Lung microvascular endothelial cell (primary cell): ENCODE measurements at regions not wholly inside any gene's neighbourhood (a gene's known extent, or its start where the extent isn't known, plus 50 kb on each side); places are given as distances from the start of the nearest gene placed in this dataset.
"Not testable (repeated sequence)": the region's sequence is repeated elsewhere in the genome, so short reads cannot be mapped to it uniquely, and the experiment has no call there.

ENCODE experiments used
- DNase-seq, 2 donors: peaks; one replicate each; pipeline versions ENCODE4 v3.0.0 to v3.0.0-alpha.2; 2010; ENCODE audit warnings: low read depth in 2 of 2

DNA sequence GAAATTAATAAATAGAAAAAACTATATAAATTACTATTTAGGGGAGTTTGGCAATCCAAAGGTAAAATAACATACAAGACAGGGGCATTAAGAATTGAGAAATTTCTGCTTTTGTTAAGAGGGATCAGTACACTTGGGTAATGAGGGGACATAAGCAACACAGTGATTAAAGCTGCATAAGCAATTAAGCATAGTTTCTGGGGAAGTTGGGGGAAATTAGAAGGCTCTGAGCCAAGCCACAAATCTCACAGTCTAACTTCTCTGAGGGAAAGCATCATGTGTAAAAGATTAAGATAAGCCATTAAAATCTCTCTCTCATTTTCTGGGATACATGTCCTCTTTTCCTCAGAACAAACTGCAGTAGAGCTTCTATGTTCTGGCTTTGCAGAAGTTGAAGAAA lies 533.9 kb upstream of the LRFN5 start:
- DNase-seq: no peak

DNA sequence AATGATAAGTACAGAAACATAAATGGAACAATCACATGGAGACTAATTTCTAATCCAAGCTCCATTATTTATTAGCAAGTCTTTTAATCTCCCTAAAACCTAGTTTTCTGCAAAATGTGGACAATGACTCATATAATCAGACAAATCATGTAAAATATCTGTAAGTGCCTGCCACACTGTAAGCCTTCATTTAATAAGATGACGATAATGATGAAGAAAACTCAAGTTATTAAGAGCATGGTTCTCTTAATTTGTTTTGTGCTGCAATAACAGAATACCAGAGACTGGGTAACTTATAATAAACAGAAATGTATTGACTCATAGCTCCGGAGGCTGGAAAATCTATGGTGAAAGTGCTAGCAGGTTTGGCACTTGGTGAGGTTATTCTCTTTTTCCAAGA lies 535.3 kb upstream of the LRFN5 start:
- no peak for DNase-seq

DNA sequence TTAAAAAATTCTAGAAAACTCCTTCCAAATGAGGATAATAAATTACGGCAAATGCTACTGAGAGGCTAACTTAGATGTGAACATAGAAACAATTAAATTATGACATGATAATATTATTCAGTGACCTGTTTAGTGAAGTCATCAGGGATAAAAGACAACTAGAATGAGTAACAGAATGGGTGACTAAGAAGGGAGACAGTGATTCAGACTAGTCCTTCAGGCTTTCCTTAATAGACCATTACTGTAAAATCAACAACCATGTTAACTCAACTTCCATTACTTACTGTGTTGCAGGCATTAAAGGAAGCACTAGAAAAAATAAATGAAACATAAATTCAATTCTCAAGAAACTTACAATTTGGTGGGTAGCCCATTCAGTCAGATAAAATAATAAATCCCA lies 543.9 kb upstream of the LRFN5 start:
- DNase-seq: no peak

DNA sequence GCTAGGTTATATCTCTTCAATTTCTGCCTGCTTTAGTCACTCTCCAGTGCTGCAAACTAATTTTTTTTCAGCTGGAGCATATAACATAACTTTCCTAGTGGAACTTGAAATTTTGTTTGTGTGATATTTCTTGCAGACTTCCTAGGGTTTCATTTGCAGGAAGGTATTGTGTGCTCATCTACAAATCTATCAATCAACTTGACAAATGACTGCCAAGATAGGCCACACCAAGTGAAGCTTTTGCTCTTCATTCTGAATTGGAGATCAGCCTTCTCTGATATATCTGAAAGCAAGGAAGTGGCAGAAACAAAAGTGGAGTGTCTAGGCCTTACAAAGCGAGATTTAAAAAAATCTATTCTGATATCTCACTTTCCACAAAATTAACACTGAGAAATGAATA lies 551.1 kb upstream of the LRFN5 start:
- DNase-seq: no peak

DNA sequence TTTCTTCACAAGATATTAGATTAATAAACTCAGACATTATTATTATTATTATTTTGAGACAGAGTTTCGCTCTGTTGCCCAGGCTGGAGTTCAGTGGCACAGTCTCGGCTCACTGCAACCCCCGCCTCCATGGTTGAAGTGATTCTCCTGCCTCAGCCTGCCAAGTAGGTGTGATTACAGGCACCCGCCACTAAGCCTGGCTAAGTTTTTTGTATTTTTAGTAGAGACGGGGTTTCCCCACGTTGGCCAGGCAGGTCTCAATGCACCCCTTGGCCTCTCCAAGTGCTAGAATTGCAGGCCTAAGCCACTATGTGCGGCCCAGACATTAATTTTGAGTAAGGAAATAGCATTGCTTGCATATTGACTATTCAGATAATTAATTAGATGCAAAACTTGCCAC lies 554.9 kb upstream of the LRFN5 start:
- DNase-seq: no peak

DNA sequence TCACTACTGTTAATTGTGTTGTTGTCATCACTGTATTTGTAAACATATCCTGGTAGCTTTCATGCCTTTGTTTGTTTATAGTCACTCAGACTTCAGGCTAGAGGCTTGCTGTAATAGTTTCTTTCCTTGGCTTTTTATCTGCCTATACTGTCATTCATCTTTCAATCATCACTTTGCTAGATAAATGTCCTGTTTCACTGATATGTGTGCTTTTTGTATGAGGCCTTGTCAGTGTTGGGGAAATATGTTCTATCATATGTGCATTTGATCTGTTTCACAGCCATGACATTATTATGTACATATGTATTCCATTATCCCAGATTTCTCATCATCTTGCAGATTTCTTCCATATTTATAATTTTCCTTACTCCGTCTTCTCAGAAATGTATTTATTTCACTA lies 558.9 kb upstream of the LRFN5 start:
- DNase-seq: no peak

DNA sequence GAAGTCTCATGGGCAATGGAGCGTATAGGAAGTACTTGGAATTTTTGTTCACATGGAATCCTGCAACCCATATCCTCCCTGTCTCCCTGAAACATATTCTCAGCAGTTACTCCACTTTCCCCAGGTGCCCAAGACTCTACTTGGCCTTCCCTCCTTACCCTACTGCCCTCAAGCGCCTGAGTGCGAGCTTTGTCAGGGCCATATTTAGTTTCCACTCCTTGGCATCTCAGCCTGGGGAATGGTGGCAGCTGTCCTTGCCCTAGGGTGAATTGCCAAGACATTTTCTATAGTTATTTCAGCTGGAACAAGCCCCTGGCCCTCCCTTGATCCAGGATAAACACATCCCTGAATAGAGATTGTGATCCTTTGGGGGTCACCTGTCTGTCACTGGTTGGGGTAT lies 569.3 kb upstream of the LRFN5 start:
- DNase-seq: no peak

DNA sequence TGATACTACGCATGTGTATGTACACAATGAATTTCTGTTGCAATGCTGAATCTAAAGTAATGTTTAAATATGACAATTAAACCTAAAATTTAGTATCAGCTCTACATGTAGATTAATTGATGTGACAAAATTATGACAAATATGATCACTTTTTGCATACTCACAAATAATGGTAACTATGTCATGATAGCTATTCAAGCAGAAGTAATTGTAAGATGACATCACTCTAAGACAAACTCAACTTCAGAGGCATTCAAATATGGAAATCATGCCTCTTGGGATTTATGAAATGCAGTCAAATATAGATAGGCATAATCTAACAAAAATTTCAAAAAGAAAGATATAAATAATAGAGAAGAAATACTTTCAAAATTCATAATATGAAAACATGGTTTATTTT lies 571.7 kb upstream of the LRFN5 start:
- no peak for DNase-seq

DNA sequence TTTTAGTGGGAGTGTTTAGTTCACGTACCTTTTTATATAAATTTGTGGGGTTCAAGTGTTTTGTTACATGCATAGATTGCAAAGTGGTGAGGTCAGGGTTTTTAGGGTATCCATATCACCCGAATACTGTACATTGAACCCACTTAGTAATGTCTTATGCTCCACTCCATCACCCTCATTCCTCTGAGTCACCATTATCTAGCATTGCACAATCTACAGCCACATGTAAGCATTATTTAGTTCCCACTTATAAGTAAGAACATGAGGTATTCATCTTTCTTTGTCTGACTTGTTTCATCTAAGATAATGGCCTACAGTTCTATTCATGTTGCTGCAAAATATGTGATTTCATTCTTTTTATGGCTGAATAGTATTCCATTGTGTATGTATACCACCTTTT lies 583.7 kb upstream of the LRFN5 start:
- DNase-seq: no peak

DNA sequence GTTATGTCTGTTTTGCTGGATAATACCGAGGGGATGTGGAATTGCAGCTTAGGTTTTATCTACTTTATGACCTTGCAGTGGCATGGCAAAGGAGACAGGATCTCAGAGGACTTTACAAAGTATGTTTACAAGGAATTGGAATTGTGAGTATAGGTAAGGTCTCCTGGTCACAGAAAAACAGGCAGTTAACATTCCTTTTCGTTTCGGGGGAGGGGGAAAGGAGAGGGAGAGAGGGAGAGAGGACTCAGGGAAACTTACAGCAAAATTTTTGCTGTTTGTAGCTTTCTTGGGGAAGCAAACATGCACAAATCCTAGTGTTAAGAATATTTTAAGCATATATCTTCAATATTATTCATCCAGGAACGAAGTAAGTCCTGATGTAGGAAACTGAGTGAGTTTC lies 590.5 kb upstream of the LRFN5 start:
- DNase-seq: no peak

DNA sequence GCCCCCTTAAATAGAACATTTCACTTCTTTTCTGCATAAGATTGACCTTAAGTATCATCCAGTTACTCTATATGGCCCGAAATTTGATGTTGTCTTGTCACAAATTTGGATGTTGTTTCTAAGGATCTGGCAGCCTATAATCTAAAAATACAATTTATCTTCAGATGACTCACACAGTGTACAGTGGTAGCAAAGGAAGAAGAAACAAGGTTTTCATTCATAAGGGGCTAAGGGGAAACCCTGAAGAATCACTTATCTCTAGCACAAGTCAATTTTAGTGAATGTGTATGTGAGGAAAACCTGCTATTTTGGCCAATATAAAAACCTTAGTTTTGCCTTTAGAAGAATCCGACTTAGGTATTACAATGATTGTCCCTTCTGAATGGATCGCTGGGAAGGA lies 606.3 kb upstream of the LRFN5 start:
- no peak for DNase-seq

DNA sequence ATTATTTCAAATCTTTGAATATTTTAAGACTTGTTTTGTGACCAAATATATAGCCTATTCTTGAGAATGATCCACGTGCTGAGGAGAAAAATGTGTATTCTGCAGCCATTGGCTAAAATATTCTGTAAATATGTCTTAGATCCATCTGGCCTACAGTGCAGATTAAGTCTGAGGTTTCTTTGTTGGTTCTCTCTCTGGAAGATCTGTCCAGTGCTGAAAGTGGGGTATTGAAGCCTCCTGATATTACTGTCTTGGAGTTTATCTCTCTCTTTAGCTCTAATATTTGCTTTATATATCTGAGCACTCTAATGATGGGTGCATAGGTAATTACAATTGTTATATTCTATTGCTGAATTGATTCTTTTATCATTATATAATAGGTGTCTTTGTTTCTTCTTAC lies 617.4 kb upstream of the LRFN5 start:
- no peak for DNase-seq

DNA sequence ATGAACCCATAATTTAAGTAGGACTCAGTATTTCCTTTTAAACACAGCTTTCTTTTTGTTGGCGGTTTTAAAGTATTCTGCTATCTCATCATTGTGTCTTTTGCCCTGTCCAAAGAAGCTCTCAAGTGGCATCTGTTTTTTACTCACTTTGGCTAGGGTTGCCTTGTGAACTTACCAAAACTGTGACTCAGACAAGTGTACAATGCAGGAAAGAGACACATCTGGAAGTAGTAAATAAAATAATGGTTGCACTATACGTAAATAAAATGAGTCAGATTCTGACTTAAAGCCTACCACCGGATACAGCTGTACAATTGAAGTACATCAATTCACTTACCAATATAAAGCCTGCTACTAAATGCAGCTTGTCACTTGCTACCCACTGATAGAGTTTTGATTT lies 619.2 kb upstream of the LRFN5 start:
- no peak for DNase-seq

DNA sequence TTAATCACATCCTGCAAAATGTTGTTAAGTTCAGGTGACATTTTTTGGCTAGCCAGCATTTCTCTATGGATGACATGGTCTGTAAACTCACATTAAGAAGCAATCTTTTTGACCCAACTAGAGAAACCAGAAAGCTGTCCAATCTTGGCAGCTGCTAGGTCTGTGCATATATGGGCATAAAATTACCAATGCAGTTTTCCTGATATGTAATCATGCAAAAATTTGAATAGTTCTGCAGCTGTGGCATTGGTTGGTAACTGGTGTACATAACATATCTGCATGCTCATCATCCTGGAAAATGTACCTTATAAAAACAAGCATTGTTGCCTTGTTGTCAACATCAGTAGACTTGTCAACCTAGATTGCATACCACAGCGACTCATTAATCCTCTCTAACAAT lies 620.0 kb upstream of the LRFN5 start:
- DNase-seq: no peak

DNA sequence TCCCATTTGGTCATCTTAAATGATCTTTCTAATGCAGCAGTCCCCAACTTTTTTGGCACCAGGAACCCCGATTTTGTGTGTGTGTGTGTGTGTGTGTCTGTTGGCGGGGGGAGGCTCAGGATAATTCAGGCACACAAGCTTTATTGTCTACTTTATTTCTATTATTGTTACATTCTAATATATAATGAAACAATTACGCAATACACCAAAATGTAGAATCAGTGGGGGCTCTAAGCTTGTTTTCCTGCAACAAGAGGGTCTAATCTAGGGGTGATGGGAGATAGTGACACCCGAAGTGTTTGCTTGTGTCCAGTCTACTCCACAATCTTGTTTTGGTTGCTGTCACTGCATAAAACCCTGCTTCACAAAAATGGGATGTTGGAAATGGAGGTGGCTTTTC lies 621.1 kb upstream of the LRFN5 start:
- DNase-seq: no peak

DNA sequence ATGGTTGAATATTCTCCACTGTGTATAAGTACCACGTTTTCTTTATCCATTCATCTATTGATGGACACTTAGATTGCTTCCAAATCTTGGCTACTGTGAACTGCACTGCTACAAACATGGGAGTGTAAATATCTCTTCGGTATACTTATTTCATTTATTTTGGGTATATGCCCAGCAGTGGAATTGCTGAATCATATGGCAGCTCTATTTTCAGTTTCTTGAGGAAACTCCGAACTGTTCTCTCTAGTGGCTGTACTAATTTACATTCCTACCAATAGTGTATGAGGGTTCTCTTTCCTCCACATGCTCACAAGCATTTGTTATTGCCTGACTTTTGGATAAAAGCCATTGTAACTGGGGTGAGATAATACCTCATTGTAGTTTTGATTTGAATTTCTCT lies 623.1 kb upstream of the LRFN5 start:
- no peak for DNase-seq

DNA sequence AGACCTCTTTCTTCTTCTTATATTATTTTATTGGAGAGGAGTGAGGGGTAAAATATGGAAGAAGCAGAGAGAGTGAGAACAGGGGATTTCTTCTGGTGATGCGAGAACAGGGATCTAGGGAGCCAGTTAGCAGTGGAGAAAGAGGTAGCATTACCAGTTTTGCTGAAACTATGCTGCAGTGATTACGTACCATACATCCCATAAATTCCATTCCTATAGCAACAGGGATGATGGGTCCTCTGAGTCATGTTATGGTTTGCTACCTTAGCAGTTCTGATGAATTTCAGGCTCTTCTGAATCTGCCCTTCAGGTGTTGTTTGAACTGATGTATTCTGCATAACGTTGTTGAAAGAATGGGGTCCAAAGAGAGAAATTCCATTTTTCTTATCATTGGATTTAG lies 625.4 kb upstream of the LRFN5 start:
- no peak for DNase-seq

DNA sequence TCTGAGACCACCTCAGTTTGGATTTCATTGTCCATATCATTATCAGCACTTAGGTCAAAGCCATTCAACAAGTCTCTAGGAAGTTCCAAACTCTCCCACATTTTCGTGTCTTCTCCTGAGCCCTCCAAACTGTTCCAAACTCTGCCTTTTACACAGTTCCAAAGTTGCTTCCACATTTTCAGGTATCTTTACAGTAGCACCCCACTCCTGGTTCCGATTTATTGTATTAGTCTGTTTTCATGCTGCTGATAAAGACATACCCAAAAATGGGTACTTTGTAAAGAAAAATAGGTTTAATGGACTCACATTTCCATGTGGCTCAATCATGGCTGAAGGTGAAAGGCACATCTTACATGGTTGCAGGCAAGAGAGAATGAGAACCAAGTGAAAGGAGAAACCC lies 646.4 kb upstream of the LRFN5 start:
- not testable (repeated sequence) for DNase-seq

DNA sequence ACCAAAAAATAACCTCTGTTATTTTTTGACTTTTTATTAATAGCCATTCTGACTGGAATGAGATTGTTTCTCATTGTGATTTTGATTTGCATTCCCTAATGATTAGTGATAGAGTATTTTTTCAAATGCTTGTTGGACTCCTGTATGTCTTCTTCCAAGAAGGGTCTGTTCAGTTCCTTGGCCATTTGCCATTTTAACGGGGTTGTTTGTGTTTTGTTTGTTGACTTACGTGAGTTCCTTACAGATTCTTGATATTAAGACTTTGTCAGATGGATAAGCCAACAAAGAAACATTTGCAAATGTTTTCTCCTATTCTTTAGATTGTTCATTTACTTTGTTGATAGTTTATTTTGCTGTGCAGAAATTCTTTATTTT lies 651.6 kb upstream of the LRFN5 start:
- DNase-seq: no peak

DNA sequence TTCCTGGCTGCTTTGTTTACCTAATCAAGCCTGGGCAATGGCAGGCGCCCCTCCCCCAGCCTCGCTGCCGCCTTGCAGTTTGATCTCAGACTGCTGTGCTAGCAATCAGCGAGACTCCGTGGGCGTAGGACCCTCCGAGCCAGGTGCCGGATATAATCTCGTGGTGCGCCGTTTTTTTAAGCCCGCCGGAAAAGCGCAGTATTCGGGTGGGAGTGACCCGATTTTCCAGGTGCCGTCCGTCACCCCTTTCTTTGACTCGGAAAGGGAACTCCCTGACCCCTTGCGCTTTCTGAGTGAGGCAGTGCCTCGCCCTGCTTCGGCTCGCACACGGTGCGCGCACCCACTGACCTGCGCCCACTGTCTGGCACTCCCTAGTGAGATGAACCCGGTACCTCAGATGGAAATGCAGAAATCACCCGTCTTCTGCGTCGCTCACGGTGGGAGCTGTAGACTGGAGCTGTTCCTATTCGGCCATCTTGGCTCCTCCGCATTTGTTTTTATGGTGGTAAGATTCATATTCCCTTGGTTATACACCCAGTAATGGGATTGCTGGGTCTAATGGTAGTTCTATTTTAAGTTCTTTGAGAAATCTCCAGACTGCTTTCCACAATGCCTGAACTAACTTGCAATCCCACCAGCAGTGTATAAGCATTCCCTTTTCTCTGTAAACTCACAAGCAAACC lies 652.1 kb upstream of the LRFN5 start:
- not testable (repeated sequence) for DNase-seq

DNA sequence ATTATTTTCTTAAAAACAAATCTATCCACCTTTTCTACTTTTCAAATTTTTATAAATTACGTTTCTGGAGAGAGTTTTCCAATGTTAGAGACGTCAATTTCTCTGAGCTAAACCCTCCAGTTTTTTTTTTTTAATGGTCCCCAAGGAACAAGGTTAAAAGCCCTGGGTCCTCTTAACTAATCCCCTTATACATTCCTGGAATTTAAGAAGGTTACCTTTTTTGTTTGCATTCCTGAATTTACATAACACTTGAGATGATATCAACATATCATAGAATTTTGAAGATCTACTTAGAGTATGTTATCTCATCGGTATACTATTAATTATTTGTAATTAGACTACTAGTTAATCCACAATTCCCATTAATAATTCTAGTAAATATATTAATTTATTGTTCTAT lies 662.2 kb upstream of the LRFN5 start:
- DNase-seq: no peak

DNA sequence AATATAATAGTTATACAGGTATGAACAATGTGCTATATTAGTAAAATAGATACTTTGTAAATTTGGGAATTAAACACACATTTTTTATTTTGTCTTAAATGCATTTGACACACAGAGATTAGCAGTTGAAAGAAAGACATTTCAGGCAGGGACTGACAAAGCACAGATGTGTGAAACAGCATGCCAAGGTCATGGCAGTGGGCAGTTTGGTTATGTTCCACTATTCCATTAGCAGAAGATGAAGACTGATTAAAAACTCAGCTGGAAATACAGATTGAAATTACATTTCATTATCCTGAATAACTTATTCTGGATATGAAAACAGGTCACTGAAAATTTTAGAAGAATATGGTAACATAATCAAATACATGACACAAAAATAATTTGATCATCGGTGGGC lies 669.8 kb upstream of the LRFN5 start:
- no peak for DNase-seq

DNA sequence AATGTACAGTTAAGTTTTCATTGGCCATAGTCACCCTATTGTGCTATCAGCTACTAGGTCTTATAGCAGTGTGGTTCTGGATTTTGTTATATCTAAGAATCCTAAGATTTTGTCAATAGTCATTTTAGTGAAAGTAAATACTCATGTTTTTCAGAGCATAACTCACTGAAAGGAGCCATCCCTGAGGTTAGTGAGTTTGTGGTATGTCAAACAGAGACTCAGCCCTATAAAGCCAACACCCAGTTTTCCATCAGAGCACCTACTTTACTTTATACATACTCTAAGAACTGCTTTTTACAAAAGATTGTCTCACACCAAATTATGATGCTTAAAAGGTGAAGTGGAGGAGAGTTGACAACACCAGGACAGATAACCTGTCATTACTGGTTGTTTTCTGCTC lies 686.3 kb upstream of the LRFN5 start:
- DNase-seq: no peak

DNA sequence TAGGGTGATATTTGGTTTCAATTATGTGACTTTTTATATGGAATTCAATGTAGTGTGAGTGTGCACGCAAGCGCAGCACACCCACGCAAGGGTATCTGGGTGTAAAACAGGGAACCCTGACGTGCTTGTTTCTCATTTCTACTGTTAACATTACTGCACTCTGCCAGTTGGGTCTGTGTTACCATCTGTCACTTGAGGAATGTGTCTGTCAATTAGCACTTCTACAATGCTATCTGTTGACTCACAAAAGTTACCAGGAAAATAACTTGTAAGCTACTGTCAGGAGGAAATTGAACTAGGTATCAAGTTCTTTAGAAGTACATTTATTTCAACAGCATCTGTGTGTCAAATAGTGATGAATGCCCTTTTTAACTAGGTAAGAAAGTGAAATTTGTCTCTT lies 695.5 kb upstream of the LRFN5 start:
- DNase-seq: no peak
